Heart left ventricle (tissue), 16 donors: ENCODE measurements at regions not wholly inside any gene's neighbourhood (a gene's known extent, or its start where the extent isn't known, plus 50 kb on each side); places are given as distances from the start of the nearest gene placed in this dataset.

Experiments
- ATAC-seq, 4 donors: fragments of 200-7000 bp; cut with Tn5 transposase; one replicate each; pipeline ENCODE4 v1.9.1; 2020 to 2022; ENCODE audit warnings: moderate library complexity in 4 of 4, mild to moderate bottlenecking in 3 of 4, moderate number of reproducible peaks in 1 of 4
- DNase-seq, 5 donors: peaks; one replicate each; pipeline ENCODE4 v3.0.0-alpha.2; 2020
- H3K27ac ChIP-seq, 12 donors: fragments of 200-600 bp; sonication (generic) in 4 of 12; one replicate each; pipeline versions ENCODE4 v1.5.0 to v1.8.0; 2016 to 2022; ENCODE audit warnings: mild to moderate bottlenecking in 2 of 12
- H3K27me3 ChIP-seq, 9 donors: fragments of 200-600 bp; sonication (generic) in 2 of 9; one replicate each; pipeline versions ENCODE4 v1.5.1 to v1.8.0; 2016 to 2022; ENCODE audit warnings: mild to moderate bottlenecking in 3 of 9
- H3K36me3 ChIP-seq, 9 donors: fragments of 200-600 bp; sonication (generic) in 2 of 9; one replicate each; pipeline versions ENCODE4 v1.5.0 to v1.8.0; 2018 to 2022; ENCODE audit warnings: mild to moderate bottlenecking in 2 of 9
- H3K4me1 ChIP-seq, 12 donors: fragments of 200-600 bp; sonication (generic) in 4 of 12; one replicate each; pipeline versions ENCODE4 v1.5.0 to v1.8.0; 2016 to 2022; ENCODE audit warnings: mild to moderate bottlenecking in 3 of 12
- H3K4me3 ChIP-seq, 12 donors: fragments of 200-600 bp; sonication (generic) in 4 of 12; one replicate each; pipeline versions ENCODE4 v1.5.0 to v1.8.0; 2017 to 2022; ENCODE audit warnings: mild to moderate bottlenecking in 9 of 12, moderate library complexity in 4 of 12
- H3K9me3 ChIP-seq, 12 donors: fragments of 200-600 bp; sonication (generic) in 4 of 12; one replicate each; pipeline versions ENCODE4 v1.5.0 to v1.8.0; 2016 to 2022; ENCODE audit warnings: mild to moderate bottlenecking in 1 of 12
- POLR2A ChIP-seq, 2 donors: fragments of 450-650 bp; IDR thresholded peaks; one replicate each; pipeline ENCODE4 v1.6.1; 2017; ENCODE audit warnings: antibody characterized with exemption in 2 of 2, mild to moderate bottlenecking in 2 of 2, moderate library complexity in 2 of 2
- WGBS, 4 donors: extraction: QIAGEN DNeasy Blood & Tissue Kit in 2 of 4; methylation state at CpG; one replicate each; pipeline versions ENCODE4 v1.1.5 to v1.1.7; 2013 to 2018; 5-methylcytosine and 5-hydroxymethylcytosine counted together
- intact Hi-C, 10 donors: fragments of 100-400 bp; cut with DNase I; formaldehyde crosslinking; loops; one replicate each; pipeline versions ENCODE4 v1.11.1 to v1.14.2; 2022
- TF ChIP-seq, protein P1 (sequence below), 12 donors: fragments of 200-600 bp; sonication (generic) in 4 of 12; IDR thresholded peaks; one replicate each; pipeline versions ENCODE4 v1.5.0 to v1.8.0; 2018 to 2022; ENCODE audit warnings: antibody characterized with exemption in 12 of 12, mild to moderate bottlenecking in 5 of 12
- donor health status: ischemic (EF 13 %, LVEDD 7.1; RV severe dilation, severe dysfunction).
- donor health status: healthy with polysubstance abuse.
- donor health status: DM: no; HTN: yes; CAD: no.
- donor health status: DM: no; HTN: no; CAD: no.
- donor health status: ischemic (EF 25% LVEDD 6.9; RV normal size, moderate dysfunction).
- donor health status: ischemic (EF 25% LVEDD 5.7; RV mildly dilated, moderate dysfunction).
- donor health status: healthy.
- donor health status: DM: yes; HTN: yes; CAD: no.
- donor health status: ischemic (EF 35%, LVEDD 5.7; RV mildly dilated, moderate dysfunction).
- donor health status: nonischemic (EF 11% LVEDD 7.7; RV severe dilation, severe dysfunction).
- donor health status: DM: yes; HTN: yes; CAD: no.
- donor health status: PGD.
- donor health status: ischemic (EF 29% LVEDD 5.4; RV normal size, mild dysfunction).
- donor health status: nonischemic (EF 23%, LVEDD 6.1; RV moderate dilation, normal function).

GRCh38 chr15:96023081-96023480 lies 307.4 kb upstream of the NR2F2 start:
- no peaks in the 10 kb centered on the region for H3K4me1 ChIP-seq
- ATAC-seq = no peak
- no peak for DNase-seq
- no peak overlapping the region for H3K4me3 ChIP-seq
- H3K9me3 ChIP-seq = peaks cover 0 to 9% (median 0%) of the 10 kb centered on the region in 12 donors
- H3K27ac ChIP-seq = no peak overlapping the region
- TF ChIP-seq, protein P1, sequence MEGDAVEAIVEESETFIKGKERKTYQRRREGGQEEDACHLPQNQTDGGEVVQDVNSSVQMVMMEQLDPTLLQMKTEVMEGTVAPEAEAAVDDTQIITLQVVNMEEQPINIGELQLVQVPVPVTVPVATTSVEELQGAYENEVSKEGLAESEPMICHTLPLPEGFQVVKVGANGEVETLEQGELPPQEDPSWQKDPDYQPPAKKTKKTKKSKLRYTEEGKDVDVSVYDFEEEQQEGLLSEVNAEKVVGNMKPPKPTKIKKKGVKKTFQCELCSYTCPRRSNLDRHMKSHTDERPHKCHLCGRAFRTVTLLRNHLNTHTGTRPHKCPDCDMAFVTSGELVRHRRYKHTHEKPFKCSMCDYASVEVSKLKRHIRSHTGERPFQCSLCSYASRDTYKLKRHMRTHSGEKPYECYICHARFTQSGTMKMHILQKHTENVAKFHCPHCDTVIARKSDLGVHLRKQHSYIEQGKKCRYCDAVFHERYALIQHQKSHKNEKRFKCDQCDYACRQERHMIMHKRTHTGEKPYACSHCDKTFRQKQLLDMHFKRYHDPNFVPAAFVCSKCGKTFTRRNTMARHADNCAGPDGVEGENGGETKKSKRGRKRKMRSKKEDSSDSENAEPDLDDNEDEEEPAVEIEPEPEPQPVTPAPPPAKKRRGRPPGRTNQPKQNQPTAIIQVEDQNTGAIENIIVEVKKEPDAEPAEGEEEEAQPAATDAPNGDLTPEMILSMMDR (IDR thresholded peaks at IDR 0.05) = no peak
- TF ChIP-seq POLR2A (IDR thresholded peaks at IDR 0.05) = no peak
- H3K36me3 ChIP-seq = no peaks in the 10 kb centered on the region
- intact Hi-C loops = no loop called here
- no peaks in the 10 kb centered on the region for H3K27me3 ChIP-seq

GRCh38 chr15:96027501-96027900 lies 303.0 kb upstream of the NR2F2 start:
- Histone ChIP-seq H3K27me3 (no peaks in the 10 kb centered on the region), H3K4me3 (no peak overlapping the region), H3K9me3 (peaks cover 0 to 9% (median 0%) of the 10 kb centered on the region in 12 donors), H3K4me1 (no peaks in the 10 kb centered on the region), H3K27ac (no peak overlapping the region), H3K36me3 (no peaks in the 10 kb centered on the region)
- WGBS, 4 donors = 87 to 97% (median 94%) methylated on average over 2 of the region's 2 CpGs
- ATAC-seq = no peak
- DNase-seq = no peak
- intact Hi-C loops = no loop called here
- TF ChIP-seq POLR2A (IDR thresholded peaks at IDR 0.05) = no peak
- TF ChIP-seq, protein P1 (IDR thresholded peaks at IDR 0.05) = no peak

DNA sequence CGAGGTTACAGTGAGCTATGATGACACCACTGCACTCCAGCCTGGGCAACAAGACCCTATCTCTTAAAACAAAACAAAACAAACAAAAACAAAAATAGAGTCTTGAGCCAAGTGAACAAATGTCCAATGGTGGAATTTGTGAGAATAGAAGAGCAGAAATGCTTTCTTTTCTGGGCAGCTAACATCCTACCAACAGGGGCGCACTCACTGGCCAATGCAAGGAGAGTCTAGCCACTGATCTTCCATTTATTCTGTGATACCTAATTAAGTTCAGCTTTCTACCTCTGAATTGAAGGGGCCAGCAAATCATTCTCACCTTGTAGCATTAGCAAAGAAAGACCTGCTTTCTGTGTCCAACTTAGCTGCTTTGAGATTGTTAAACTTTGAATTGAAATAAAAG lies 301.9 kb upstream of the NR2F2 start:
- H3K27ac ChIP-seq = no peak overlapping the region
- no peaks in the 10 kb centered on the region for H3K9me3 ChIP-seq
- H3K27me3 ChIP-seq = no peaks in the 10 kb centered on the region
- H3K4me3 ChIP-seq = no peak overlapping the region
- intact Hi-C loops = no loop called here
- DNase-seq = no peak
- no peaks in the 10 kb centered on the region for H3K36me3 ChIP-seq
- WGBS, 4 donors = 89 to 100% (median 96%) methylated on average over 2 of the region's 2 CpGs
- no peaks in the 10 kb centered on the region for H3K4me1 ChIP-seq
- no peak for ATAC-seq
- TF ChIP-seq POLR2A (IDR thresholded peaks at IDR 0.05) = no peak
- TF ChIP-seq, protein P1 (IDR thresholded peaks at IDR 0.05) = no peak

- H3K27me3 ChIP-seq = no peaks in the 10 kb centered on the region
- ATAC-seq (no peak), DNase-seq (no peak)
- no peaks in the 10 kb centered on the region for H3K4me1 ChIP-seq
- H3K4me3 ChIP-seq = no peak overlapping the region
- TF ChIP-seq POLR2A (IDR thresholded peaks at IDR 0.05) = no peak
- TF ChIP-seq, protein P1 (IDR thresholded peaks at IDR 0.05) = no peak
- intact Hi-C loops = no loop called here
- H3K27ac ChIP-seq = no peak overlapping the region
- H3K9me3 ChIP-seq = no peaks in the 10 kb centered on the region
- no peaks in the 10 kb centered on the region for H3K36me3 ChIP-seq
Observed at GRCh38 chr15:96029172-96029571, 301.3 kb upstream of the NR2F2 start.
